GM21528 (cell line): ENCODE measurements at regions not wholly inside any gene's neighbourhood (a gene's known extent, or its start where the extent isn't known, plus 50 kb on each side); places are given as distances from the start of the nearest gene placed in this dataset.
"Not testable (repeated sequence)": the region's sequence is repeated elsewhere in the genome, so short reads cannot be mapped to it uniquely, and the experiment has no call there.

ENCODE experiments used
- ATAC-seq: cut with Tn5 transposase; IDR thresholded peaks from one replicate; pipeline ENCODE4 v1.9.1; 2021; ENCODE audit warnings: mild to moderate bottlenecking, moderate library complexity; ENCODE audit not compliant: unreplicated experiment, low FRiP score

GRCh38 chr3:30479737-30480136 lies 126.7 kb upstream of the TGFBR2 start:
- ATAC-seq, result not testable (repeated sequence)

- ATAC-seq, result not testable (repeated sequence)
These were observed 126.2 kb upstream of the TGFBR2 start for GRCh38 chr3:30480156-30480555.

- no peak for ATAC-seq
These were observed 125.8 kb upstream of the TGFBR2 start for GRCh38 chr3:30480587-30480986.

- no peak for ATAC-seq
These were observed 125.2 kb upstream of the TGFBR2 start for GRCh38 chr3:30481241-30481640.

GRCh38 chr3:30484229-30484628 lies 122.2 kb upstream of the TGFBR2 start:
- not testable (repeated sequence) for ATAC-seq

- ATAC-seq, result no peak
These were observed 120.0 kb upstream of the TGFBR2 start for GRCh38 chr3:30486368-30486767.

- ATAC-seq, result no peak
These were observed 118.2 kb upstream of the TGFBR2 start for GRCh38 chr3:30488070-30488756.

- no peak for ATAC-seq
These were observed 113.8 kb upstream of the TGFBR2 start for GRCh38 chr3:30492322-30493192.

GRCh38 chr3:30493911-30494311 lies 112.5 kb upstream of the TGFBR2 start:
- ATAC-seq, result no peak

GRCh38 chr3:30495172-30496065 lies 111.0 kb upstream of the TGFBR2 start:
- ATAC-seq, result no peak

GRCh38 chr3:30496066-30496966 lies 110.1 kb upstream of the TGFBR2 start:
- no peak for ATAC-seq

GRCh38 chr3:30498587-30498967 lies 107.8 kb upstream of the TGFBR2 start:
- no peak for ATAC-seq

GRCh38 chr3:30500666-30501399 lies 105.6 kb upstream of the TGFBR2 start:
- ATAC-seq, result peak; percentile 97

- ATAC-seq, result no peak
These were observed 104.9 kb upstream of the TGFBR2 start for GRCh38 chr3:30501526-30501925.

GRCh38 chr3:30502051-30502741 lies 104.2 kb upstream of the TGFBR2 start:
- ATAC-seq, result no peak

GRCh38 chr3:30502742-30503073 lies 103.7 kb upstream of the TGFBR2 start:
- ATAC-seq, result no peak

GRCh38 chr3:30503446-30503845 lies 103.0 kb upstream of the TGFBR2 start:
- ATAC-seq, result no peak

- no peak for ATAC-seq
These were observed 101.5 kb upstream of the TGFBR2 start for GRCh38 chr3:30504939-30505338.
